ENCODE measurements at regions not wholly inside any gene's neighbourhood (a gene's known extent, or its start where the extent isn't known, plus 50 kb on each side); places are given as distances from the start of the nearest gene placed in this dataset.

- intact Hi-C loops (cut with micrococcal nuclease; ENCODE audit: unreplicated experiment): no loop called here
- Histone ChIP-seq H3K9me2 (ENCODE audit: insufficient read depth, low read length) (no peaks in the 10 kb centered on the region), H3K36me3 (ENCODE audit: insufficient read depth, low read length) (no peaks in the 10 kb centered on the region), H3K79me2 (ENCODE audit: insufficient read depth, low read depth, low read length) (no peaks in the 10 kb centered on the region), H2AFZ (ENCODE audit: low read length) (no peak overlapping the region), H3K27ac (ENCODE audit: low read depth, low read length, poor library complexity, severe bottlenecking) (no peak overlapping the region), H3K4me2 (ENCODE audit: low read length) (no peak overlapping the region), H3K4me3 (ENCODE audit: low read depth, low read length, poor library complexity, severe bottlenecking) (no peak overlapping the region), H3K4me1 (ENCODE audit: insufficient read depth, low read length, poor library complexity, severe bottlenecking) (no peaks in the 10 kb centered on the region), H4K20me1 (ENCODE audit: insufficient read depth, low read length) (no peaks in the 10 kb centered on the region), H3K9me3 (ENCODE audit: low read length) (no peaks in the 10 kb centered on the region)
- ChIA-PET POLR2A (interaction anchor here (0.7 to 1.1 kb wide), 2 partner anchors 77 to 84 kb away, joined by 3 read pairs; no protein-coding TSS in a partner anchor), CTCF (ENCODE audit: unreplicated experiment) (no interaction called here)
- BruUV-seq (replicated peaks): no TSS peak
- no peak for DNase-seq (ENCODE audit: low spot score)
- TF ChIP-seq EZH2phosphoT487 (IDR thresholded peaks at IDR 0.05; ENCODE audit: borderline replicate concordance, low read depth, low read length): no peak
- TF ChIP-seq CTCF (conservative IDR thresholded peaks at IDR 0.05; ENCODE audit: low read length): no peak
These were observed 112.4 kb upstream of the SLC1A3 start for GRCh38 chr5:36494028-36494427.

- BruUV-seq (replicated peaks): no TSS peak
These were observed 111.4 kb upstream of the SLC1A3 start for GRCh38 chr5:36494841-36495601.

More at GRCh38 chr5:36494841-36495601, 111.4 kb upstream of the SLC1A3 start:
- Histone ChIP-seq H3K9me2 (ENCODE audit: insufficient read depth, low read length) (no peaks in the 10 kb centered on the region), H3K4me1 (ENCODE audit: insufficient read depth, low read length, poor library complexity, severe bottlenecking) (no peaks in the 10 kb centered on the region), H3K79me2 (ENCODE audit: insufficient read depth, low read depth, low read length) (no peaks in the 10 kb centered on the region), H3K4me3 (ENCODE audit: low read depth, low read length, poor library complexity, severe bottlenecking) (no peak overlapping the region), H3K9me3 (ENCODE audit: low read length) (no peaks in the 10 kb centered on the region), H2AFZ (ENCODE audit: low read length) (no peak overlapping the region), H3K4me2 (ENCODE audit: low read length) (no peak overlapping the region), H3K36me3 (ENCODE audit: insufficient read depth, low read length) (no peaks in the 10 kb centered on the region), H3K27ac (ENCODE audit: low read depth, low read length, poor library complexity, severe bottlenecking) (no peak overlapping the region), H4K20me1 (ENCODE audit: insufficient read depth, low read length) (no peaks in the 10 kb centered on the region)
- no peak for TF ChIP-seq CTCF (conservative IDR thresholded peaks at IDR 0.05; ENCODE audit: low read length)
- TF ChIP-seq EZH2phosphoT487 (IDR thresholded peaks at IDR 0.05; ENCODE audit: borderline replicate concordance, low read depth, low read length): no peak
- DNase-seq (ENCODE audit: low spot score): no peak
- ChIA-PET POLR2A (interaction anchor here (0.7 to 1.1 kb wide), 2 partner anchors 76 to 83 kb away, joined by 3 read pairs; no protein-coding TSS in a partner anchor), CTCF (ENCODE audit: unreplicated experiment) (no interaction called here)
- intact Hi-C loops (cut with micrococcal nuclease; ENCODE audit: unreplicated experiment): no loop called here
